Pancreas (tissue), 10 donors: ENCODE measurements at regions not wholly inside any gene's neighbourhood (a gene's known extent, or its start where the extent isn't known, plus 50 kb on each side); places are given as distances from the start of the nearest gene placed in this dataset.

Source experiments
- ATAC-seq, 4 donors: fragments of 200-7000 bp; cut with Tn5 transposase; one replicate each; pipeline versions ENCODE4 v1.8.0 to v1.9.1; 2020; ENCODE audit warnings: mild to moderate bottlenecking in 4 of 4, moderate library complexity in 4 of 4
- DNase-seq, 6 donors: peaks; one replicate each; pipeline ENCODE4 v3.0.0-alpha.2; 2020
- FAIRE-seq: peaks from 2 replicates; lab custom pipeline; 2012; peaks lifted over from hg19 to GRCh38; lab: Jason Lieb, UNC
- H3K27ac ChIP-seq, 4 donors: fragments of 200-600 bp; sonication (generic); 1 replicate in 3 of 4; 2 replicates in 1 of 4; pipeline versions ENCODE4 v1.5.0 to v1.8.0; 2020
- H3K27me3 ChIP-seq, 4 donors: fragments of 200-600 bp; one replicate each; pipeline ENCODE4 v1.8.0; 2021
- H3K36me3 ChIP-seq, 3 donors: fragments of 200-600 bp; sonication (generic) in 1 of 3; one replicate each; pipeline versions ENCODE4 v1.5.0 to v1.8.0; 2020 to 2021
- H3K4me1 ChIP-seq, 3 donors: fragments of 200-600 bp; one replicate each; pipeline ENCODE4 v1.8.0; 2021
- H3K4me3 ChIP-seq, 4 donors: fragments of 200-600 bp; sonication (generic) in 2 of 4; one replicate each; pipeline versions ENCODE4 v1.5.0 to v1.8.0; 2020 to 2021
- H3K9me3 ChIP-seq, 4 donors: fragments of 200-600 bp; one replicate each; pipeline ENCODE4 v1.8.0; 2021
- CTCF ChIP-seq, 4 donors: fragments of 200-600 bp; sonication (generic) in 3 of 4; IDR thresholded peaks; one replicate each; pipeline versions ENCODE4 v1.5.0 to v1.8.0; 2021; ENCODE audit warnings: antibody characterized with exemption in 4 of 4
- WGBS, 2 donors: extraction: QIAGEN DNeasy Blood & Tissue Kit; methylation state at CpG; one replicate each; pipeline ENCODE4 v1.1.7; 2013; 5-methylcytosine and 5-hydroxymethylcytosine counted together
- intact Hi-C, 3 donors: fragments of 100-400 bp; cut with DNase I; formaldehyde crosslinking; loops; one replicate each; pipeline versions ENCODE4 v1.11.1 to v1.14.2; 2022
- donor health status: healthy with polysubstance abuse.
- donor health status: DM: no; HTN: no; CAD: no; lungs with moderate emphysema.
- donor health status: DM: no; HTN: no; CAD: no.
- donor health status: control.
- donor health status: control.
- donor health status: Bipolar disorder and iron deficiency.
- donor health status: DM: yes; HTN: yes; CAD: no.
- donor health status: DM: no; HTN: no; CAD: no.
- donor health status: DM: no; HTN: no; CAD: no.
- donor health status: DM: yes; HTN: yes; CAD: no.

- TF ChIP-seq CTCF (IDR thresholded peaks at IDR 0.05), result no peak
- 48 to 52% methylated on average over 11 of the region's 11 CpGs for WGBS, 2 donors
- Histone ChIP-seq H3K4me3 (no peak overlapping the region), H3K4me1 (no peaks in the 10 kb centered on the region), H3K27ac (peak overlapping the region in 2 of 4 donors; percentile 1 to 19), H3K36me3 (no peaks in the 10 kb centered on the region), H3K27me3 (no peaks in the 10 kb centered on the region), H3K9me3 (no peaks in the 10 kb centered on the region)
- intact Hi-C loops, result no loop called here
- ATAC-seq (peak in 3 of 4 donors; percentile 28 to 58 (median 34)), DNase-seq (peak in 3 of 6 donors; percentile 22 to 48 (median 44)), FAIRE-seq (no peak)
Observed at GRCh38 chr5:61631438-61631941, 299.4 kb downstream of the ZSWIM6 start.

GRCh38 chr5:61632064-61632463 lies 300.0 kb downstream of the ZSWIM6 start:
- WGBS, 2 donors, result 87 to 89% methylated on average over 2 of the region's 2 CpGs

GRCh38 chr5:61635271-61635670 lies 303.2 kb downstream of the ZSWIM6 start:
- FAIRE-seq (no peak), DNase-seq (no peak), ATAC-seq (no peak)
- no peaks in the 10 kb centered on the region for H3K4me1 ChIP-seq
- no peak overlapping the region for H3K27ac ChIP-seq
- intact Hi-C loops, result no loop called here
- no peaks in the 10 kb centered on the region for H3K27me3 ChIP-seq
- no peaks in the 10 kb centered on the region for H3K9me3 ChIP-seq
- H3K4me3 ChIP-seq, result no peak overlapping the region
- 90 to 93% methylated on average over 3 of the region's 3 CpGs for WGBS, 2 donors
- no peaks in the 10 kb centered on the region for H3K36me3 ChIP-seq
- TF ChIP-seq CTCF (IDR thresholded peaks at IDR 0.05), result no peak

More at GRCh38 chr5:61632064-61632463, 300.0 kb downstream of the ZSWIM6 start:
- H3K27ac ChIP-seq, result peak overlapping the region in 1 of 4 donors; percentile 19
- H3K36me3 ChIP-seq, result no peaks in the 10 kb centered on the region
- no peak overlapping the region for H3K4me3 ChIP-seq
- TF ChIP-seq CTCF (IDR thresholded peaks at IDR 0.05), result no peak
- no peaks in the 10 kb centered on the region for H3K27me3 ChIP-seq
- no peak for DNase-seq
- H3K9me3 ChIP-seq, result no peaks in the 10 kb centered on the region
- FAIRE-seq, result no peak
- no peak for ATAC-seq
- no peaks in the 10 kb centered on the region for H3K4me1 ChIP-seq
- intact Hi-C loops, result no loop called here

- no peak for DNase-seq
- FAIRE-seq, result no peak
- no peak for TF ChIP-seq CTCF (IDR thresholded peaks at IDR 0.05)
- Histone ChIP-seq H3K9me3 (no peaks in the 10 kb centered on the region), H3K4me3 (no peak overlapping the region), H3K27ac (no peak overlapping the region), H3K4me1 (no peaks in the 10 kb centered on the region), H3K36me3 (no peaks in the 10 kb centered on the region), H3K27me3 (no peaks in the 10 kb centered on the region)
- intact Hi-C loops, result no loop called here
- peak in 2 of 4 donors; percentile 45 to 70 for ATAC-seq
Observed at GRCh38 chr5:61637566-61637965, 305.5 kb downstream of the ZSWIM6 start.

- DNase-seq (peak in 1 of 6 donors; percentile 42), FAIRE-seq (no peak), ATAC-seq (peak in 3 of 4 donors; percentile 41 to 62 (median 41))
- Histone ChIP-seq H3K9me3 (no peaks in the 10 kb centered on the region), H3K4me3 (no peak overlapping the region), H3K27me3 (no peaks in the 10 kb centered on the region), H3K27ac (no peak overlapping the region), H3K36me3 (no peaks in the 10 kb centered on the region), H3K4me1 (no peaks in the 10 kb centered on the region)
- WGBS, 2 donors, result 57 to 63% methylated on average over 5 of the region's 5 CpGs
- intact Hi-C loops, result no loop called here
- no peak for TF ChIP-seq CTCF (IDR thresholded peaks at IDR 0.05)
Observed at GRCh38 chr5:61638476-61638875, 306.4 kb downstream of the ZSWIM6 start.
